Activated T-cell treated with anti-CD3 and anti-CD28 coated beads for 4 hours (primary cell): ENCODE measurements at regions not wholly inside any gene's neighbourhood (a gene's known extent, or its start where the extent isn't known, plus 50 kb on each side); places are given as distances from the start of the nearest gene placed in this dataset.

Experiments
- DNase-seq: peaks from one replicate; pipeline ENCODE4 v3.0.0-alpha.2; 2020

- DNase-seq: no peak
Observed at GRCh38 chr1:37393173-37394120, 80.9 kb upstream of the ZC3H12A start.

- DNase-seq: no peak
Observed at GRCh38 chr1:37394574-37395464, 79.6 kb upstream of the ZC3H12A start.

GRCh38 chr1:37398096-37398495 lies 76.3 kb upstream of the ZC3H12A start:
- DNase-seq: no peak

- no peak for DNase-seq
Observed at GRCh38 chr1:37399205-37399604, 75.2 kb upstream of the ZC3H12A start.

GRCh38 chr1:37399830-37400464 lies 74.4 kb upstream of the ZC3H12A start:
- DNase-seq: no peak

- no peak for DNase-seq
Observed at GRCh38 chr1:37400466-37401225, 73.7 kb upstream of the ZC3H12A start.

- DNase-seq: no peak
Observed at GRCh38 chr1:37403166-37403565, 71.2 kb upstream of the ZC3H12A start.

- DNase-seq: no peak
Observed at GRCh38 chr1:37404711-37405110, 69.7 kb upstream of the ZC3H12A start.

- peak; percentile 0 for DNase-seq
Observed at GRCh38 chr1:37410105-37410504, 64.3 kb upstream of the ZC3H12A start.

- DNase-seq: no peak
Observed at GRCh38 chr1:37410815-37411214, 63.6 kb upstream of the ZC3H12A start.

GRCh38 chr1:37415611-37416244 lies 58.7 kb upstream of the ZC3H12A start:
- DNase-seq: no peak

GRCh38 chr1:37420456-37420855 lies 53.9 kb upstream of the ZC3H12A start:
- no peak for DNase-seq

GRCh38 chr1:37423810-37424209 lies 50.6 kb upstream of the ZC3H12A start:
- no peak for DNase-seq

GRCh38 chr1:37424523-37424922 lies 49.9 kb upstream of the ZC3H12A start:
- no peak for DNase-seq
